ENCODE measurements at regions not wholly inside any gene's neighbourhood (a gene's known extent, or its start where the extent isn't known, plus 50 kb on each side); places are given as distances from the start of the nearest gene placed in this dataset.
"Not testable (repeated sequence)": the region's sequence is repeated elsewhere in the genome, so short reads cannot be mapped to it uniquely, and the experiment has no call there.

DNA sequence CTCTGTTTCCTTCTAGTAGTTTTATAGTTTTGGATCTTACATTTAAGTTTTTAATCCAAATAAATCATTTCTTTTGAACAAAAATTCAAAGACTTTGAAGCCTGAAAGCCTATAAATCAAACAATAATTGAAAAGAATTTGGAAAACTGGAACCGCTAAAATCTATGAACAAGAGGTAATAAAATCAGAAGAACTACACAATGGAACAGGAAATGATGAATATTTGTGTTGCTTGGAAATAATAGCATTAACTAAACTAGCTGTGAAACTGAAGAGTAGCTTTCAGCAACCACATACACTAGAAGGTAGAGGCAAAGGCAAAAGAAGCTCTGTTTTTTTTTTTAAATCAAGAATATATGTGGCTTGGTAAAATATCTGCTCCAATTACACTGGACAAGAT lies 147.9 kb upstream of the ABI3BP start:
- no peak for DNase-seq (ENCODE audit: low read depth in 3 of 3)

DNA sequence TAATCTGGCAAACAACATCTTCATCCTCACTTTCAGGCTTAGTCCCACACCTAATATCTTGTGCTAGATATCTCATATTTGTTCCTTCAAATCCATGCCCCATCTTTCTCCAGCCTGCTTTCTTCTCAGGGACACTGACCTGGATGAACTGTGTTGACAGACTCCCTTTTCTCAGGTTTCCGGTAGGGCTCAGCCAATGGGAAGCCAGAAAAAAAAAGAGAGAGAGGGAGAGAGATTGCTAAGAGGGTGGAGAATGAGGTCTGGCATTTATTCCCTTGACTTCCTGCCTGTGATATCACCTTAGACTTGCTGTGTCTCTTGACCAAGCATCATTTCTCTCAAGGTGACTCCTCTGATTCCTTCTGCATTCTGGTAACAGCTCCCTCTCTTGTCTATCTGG lies 145.6 kb upstream of the ABI3BP start:
- DNase-seq (ENCODE audit: low read depth in 3 of 3): no peak

DNA sequence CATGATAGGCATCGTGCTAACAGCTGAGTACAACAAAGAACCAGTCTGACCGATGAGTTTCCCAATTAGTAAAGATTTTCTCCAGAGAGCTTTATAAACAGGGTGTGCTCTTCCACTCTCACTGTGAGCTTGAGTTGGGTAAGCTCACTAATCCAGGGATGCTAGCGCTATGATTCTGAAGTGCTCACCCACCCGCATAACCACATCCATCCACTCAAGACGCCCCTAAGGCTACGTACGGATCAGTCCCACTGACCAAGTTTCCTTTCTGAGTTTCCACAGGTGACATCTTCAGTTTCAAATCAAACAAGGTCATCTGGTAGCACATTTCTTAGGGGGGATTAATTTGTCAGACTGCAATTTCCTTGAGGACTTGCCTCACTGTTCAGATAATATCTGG lies 141.1 kb upstream of the ABI3BP start:
- no peak for DNase-seq (ENCODE audit: low read depth in 3 of 3)

DNA sequence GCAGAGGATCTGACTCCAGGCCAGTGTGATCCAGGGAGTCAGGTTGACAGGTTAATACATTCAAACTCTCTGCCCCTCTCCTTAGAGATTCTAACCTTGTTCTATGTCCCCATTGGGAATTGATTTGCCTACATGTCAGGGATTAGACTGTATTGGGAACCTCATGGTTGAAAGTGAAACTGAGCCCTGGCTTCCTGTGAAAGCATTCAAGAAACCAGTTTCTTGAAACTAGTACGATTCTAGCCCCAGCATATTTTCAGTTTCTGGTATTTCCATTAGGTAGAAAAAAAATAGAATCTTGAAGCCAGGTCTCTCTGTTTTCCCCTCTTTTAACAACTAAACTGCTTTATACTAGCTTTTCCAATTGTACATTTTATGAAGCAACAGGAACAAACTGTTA lies 140.4 kb upstream of the ABI3BP start:
- DNase-seq (ENCODE audit: low read depth in 3 of 3): no peak

DNA sequence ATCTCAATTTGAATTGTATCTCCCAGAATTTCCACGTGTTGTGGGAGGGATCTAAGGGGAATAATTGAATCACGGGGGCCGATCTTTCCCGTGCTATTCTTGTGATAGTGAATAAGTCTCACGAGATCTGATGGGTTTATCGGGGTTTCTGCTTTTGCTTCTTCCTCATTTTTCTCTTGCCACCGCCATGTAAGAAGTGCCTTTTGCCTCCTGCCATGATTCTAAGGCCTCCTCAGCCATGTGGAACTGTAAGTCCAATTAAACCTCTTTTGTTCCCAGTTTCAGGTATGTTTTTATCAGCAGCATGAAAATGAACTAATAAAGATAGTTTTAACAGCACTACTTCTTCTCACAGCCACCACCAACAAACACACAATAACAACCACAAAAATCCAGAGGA lies 140.0 kb upstream of the ABI3BP start:
- DNase-seq (ENCODE audit: low read depth in 3 of 3): not testable (repeated sequence)

DNA sequence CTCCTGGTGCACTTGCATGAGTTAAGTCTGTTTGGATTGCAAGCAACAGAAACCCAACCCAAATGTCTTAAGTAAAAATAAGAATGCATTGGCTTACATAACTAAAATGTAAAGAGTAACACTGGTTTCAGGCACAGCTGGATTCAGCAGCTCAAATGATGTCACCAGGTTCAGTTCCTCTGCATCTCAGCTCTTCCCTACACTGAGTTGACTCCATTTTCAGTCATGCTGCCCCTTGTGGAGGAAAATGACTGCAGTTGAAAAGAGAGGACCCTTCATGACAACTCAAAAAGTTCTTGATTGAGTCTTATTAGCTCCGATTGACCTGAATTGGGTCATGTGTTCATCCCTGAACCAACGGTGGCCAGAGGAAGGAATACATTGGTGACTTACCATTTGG lies 138.5 kb upstream of the ABI3BP start:
- no peak for DNase-seq (ENCODE audit: low read depth in 3 of 3)

DNA sequence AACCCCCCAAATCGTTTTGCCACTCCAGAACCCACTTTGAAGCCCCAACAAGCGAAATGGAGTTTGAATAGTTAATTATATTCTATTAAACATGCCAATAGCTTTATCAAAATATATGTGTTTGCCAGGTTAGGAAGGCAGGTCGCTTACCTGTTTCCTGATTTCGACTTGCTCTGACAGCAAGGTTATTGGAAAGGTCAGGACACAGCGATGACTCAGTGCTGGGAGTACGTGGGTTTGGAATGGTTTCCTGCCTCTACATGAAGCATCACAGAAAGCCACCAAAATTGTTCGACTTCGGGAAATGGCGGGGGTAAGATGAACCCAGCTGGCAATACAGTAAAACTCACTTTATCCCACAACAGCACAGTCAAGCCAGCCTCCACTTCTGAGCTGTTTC lies 135.6 kb upstream of the ABI3BP start:
- DNase-seq (ENCODE audit: low read depth in 3 of 3): no peak

DNA sequence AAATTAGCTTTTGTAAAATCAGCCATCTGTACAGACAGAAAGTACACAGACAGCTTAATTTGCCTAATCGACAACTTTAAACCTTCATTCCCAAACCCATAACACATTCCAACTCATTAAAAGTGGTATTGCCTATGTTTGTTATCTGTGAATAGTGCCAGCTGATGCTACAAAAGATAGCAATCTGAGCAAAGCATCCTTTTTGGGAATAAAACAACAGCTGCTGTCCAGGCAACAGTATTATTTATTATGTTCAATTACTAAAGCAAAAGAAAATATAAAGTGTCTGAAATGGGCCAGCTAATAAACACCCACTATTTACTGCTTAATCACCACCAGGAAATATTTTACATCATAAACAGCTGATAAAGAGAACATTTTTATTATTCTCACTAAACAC lies 134.8 kb upstream of the ABI3BP start:
- no peak for DNase-seq (ENCODE audit: low read depth in 3 of 3)

DNA sequence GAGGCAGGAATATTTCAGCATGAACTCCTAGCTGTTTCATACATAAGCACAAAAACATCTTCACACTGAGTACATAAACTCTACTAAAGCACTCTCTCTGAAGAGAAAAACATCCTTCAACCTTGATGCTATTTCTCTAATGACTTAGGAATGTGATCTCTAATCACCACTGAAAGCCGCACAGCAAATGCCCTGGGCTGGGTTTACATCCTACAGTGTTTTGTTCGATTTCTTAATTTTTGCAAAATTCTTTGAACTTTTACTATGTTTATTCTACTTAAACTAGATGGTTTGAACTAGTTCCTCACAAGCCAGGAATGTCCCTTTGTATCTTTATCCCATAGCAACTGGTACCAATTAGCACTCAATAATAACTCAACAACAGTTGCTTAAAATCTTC lies 130.9 kb upstream of the ABI3BP start:
- no peak for DNase-seq (ENCODE audit: low read depth in 3 of 3)

DNA sequence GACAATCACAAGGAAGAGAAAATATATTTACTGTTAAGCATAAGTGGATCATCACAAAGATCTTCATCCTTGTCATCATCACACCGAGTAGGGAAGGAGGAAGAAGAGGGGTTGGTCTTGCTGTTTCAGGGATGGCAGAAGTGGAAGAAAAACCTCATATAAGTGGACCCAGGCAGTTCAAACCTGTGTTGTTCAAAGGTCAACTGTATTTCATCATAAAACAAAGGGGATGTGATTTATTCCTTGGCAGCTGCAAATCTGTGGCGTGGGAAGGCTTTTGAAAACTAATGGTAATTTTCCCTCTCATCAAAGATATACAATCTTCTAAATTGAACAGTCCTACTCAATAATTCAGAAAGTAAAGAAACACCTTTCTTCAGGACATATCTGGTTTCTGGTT lies 129.9 kb upstream of the ABI3BP start:
- no peak for DNase-seq (ENCODE audit: low read depth in 3 of 3)

DNA sequence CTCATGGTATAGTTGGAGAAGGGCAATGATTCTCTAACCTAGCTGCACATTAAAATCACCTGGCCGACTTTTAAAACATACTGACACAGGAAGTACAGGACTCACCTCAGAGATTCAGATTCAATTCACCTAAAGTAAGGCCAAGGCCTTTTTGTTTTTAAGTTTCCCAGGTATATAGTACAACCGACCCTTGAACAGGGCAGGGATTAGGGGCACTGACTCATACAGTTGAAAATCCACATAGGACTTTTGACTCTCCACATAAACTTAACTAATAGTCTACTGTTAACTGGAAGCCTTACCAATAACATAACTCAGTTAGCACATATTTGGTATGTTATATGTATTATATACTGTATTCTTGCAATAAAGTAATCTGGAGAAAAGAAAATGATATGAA lies 129.5 kb upstream of the ABI3BP start:
- no peak for DNase-seq (ENCODE audit: low read depth in 3 of 3)

DNA sequence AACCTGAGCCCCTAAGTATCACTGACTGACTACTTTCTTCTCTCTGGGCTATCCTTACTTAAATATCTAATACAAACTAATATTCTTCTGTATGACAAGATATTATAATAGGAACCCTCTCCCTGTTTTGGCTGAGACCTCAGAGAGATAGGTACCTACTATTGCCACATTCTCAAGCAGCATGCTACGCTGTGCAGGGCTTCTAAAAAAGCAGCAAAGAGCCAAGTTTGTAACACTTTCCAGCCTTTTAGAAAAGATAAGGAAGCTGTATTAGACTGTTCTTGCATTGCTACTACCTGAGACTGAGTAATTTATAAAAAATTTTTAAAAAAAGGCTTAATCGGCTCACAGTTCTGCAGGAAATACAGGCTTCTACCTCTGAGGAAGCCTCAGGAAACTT lies 126.8 kb upstream of the ABI3BP start:
- no peak for DNase-seq (ENCODE audit: low read depth in 3 of 3)

DNA sequence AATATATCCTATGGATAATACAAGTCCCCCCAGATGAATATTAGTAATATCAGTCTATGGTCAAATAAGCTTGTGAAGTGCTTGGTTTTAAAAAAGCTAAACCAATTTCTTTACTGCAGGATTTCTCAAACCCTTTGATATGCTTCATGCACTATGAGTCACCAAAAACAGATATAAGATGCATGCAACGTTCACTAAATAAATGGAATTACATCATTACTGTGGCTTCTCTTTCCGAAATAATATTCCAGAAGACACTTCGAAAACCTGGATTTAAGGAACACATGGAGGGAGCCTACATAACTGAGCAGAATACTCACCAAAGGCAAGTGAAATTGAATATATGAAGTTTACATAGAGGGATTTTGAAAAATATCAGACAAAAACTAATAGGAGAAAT lies 126.3 kb upstream of the ABI3BP start:
- DNase-seq (ENCODE audit: low read depth in 3 of 3): no peak

DNA sequence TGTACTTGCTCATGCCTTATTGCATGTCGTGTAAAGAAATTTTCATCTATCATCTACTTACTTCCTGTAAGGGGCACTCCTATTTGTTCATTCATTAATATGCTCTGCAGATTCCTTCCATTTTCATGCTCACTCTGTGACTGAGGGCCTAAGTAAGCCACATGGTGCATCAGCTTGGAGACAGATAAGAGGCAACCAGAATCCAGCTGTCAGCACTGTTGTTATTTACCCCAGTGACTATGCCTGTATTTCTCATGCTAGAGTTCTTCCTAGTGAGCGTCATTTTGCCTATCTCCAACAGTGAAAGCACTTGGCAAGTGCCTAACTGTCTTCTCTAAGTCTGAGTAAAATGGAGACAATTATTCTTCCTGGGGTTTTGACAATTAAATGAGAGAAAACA lies 124.8 kb upstream of the ABI3BP start:
- no peak for DNase-seq (ENCODE audit: low read depth in 3 of 3)

DNA sequence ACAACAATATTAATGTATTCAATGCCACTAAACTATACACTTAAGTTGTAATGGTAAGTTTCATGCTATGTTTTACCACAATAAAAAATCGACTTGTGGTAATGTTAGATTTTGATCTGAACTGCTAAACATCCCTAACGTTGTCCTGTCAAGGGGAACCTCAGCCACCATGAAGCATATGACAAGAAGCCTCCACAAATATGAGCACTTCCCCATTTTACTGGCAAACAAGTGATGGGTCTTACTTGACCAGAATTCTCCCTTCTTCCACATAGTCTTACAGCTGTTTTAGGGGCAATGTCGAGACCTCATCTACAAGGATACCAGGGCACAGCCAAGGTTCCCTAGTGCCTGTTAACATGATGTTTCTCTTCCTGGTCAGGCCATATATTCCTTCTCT lies 124.2 kb upstream of the ABI3BP start:
- DNase-seq (ENCODE audit: low read depth in 3 of 3): no peak

DNA sequence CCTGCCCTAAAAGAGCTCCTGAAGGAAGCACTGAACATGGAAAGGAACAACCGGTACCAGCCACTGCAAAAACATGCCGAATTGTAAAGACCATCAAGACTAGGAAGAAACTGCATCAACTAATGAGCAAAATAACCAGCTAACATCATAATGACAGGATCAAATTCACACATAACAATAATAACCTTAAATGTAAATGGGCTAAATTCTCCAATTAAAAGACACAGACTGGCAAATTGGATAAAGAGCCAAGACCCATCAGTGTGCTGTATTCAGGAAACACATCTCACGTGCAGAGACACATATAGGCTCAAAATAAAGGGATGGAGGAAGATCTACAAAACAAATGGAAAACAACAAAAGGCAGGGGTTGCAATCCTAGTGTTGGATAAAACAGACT lies 117.1 kb upstream of the ABI3BP start:
- not testable (repeated sequence) for DNase-seq (ENCODE audit: low read depth in 3 of 3)

DNA sequence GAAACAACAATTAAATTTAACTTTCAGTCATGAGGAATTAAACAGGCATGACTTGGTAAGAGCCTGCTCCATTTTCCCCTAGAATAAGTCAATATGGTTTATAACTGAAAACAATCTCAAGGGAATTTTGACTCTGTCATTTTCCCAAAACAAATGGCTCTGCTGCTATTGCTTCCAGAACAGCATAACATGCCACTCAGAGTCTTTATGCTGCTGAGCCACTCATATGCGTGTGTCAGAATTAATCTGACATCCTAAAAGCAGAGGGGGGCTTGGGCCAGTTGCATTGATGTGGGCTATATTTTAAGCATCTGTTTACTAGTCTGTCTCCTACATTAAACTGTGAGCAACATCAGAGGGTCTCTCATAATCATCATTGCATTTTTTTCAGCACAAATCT lies 111.1 kb upstream of the ABI3BP start:
- no peak for DNase-seq (ENCODE audit: low read depth in 3 of 3)

DNA sequence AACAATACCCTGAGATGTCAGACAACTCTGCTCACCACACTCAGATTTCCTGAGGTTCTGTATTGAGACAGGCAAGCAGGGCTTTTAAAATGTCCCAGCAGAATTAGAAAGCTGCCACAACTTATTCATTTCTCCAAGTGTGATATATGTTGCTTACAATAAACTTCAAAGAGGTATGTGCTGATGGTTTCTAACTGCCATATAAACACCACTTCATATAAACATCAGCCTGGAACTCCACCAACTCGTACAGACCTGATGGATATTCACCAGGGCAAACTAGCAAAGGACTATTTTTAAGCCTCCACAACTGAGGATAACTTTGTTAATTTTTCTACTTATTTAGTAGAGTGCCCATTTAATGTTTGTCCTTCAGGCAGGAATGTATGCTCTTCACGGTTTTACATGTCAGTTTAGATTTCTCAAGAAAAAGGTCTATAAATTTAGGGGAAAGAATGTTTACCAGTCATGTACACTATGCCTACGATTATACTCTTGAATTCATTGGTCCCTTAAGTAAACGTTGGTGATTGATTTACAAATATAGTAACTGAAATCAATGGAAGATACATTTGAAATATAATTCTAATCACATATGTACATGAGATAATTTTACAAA lies 109.6 kb upstream of the ABI3BP start:
- DNase-seq (ENCODE audit: low read depth in 3 of 3): no peak

DNA sequence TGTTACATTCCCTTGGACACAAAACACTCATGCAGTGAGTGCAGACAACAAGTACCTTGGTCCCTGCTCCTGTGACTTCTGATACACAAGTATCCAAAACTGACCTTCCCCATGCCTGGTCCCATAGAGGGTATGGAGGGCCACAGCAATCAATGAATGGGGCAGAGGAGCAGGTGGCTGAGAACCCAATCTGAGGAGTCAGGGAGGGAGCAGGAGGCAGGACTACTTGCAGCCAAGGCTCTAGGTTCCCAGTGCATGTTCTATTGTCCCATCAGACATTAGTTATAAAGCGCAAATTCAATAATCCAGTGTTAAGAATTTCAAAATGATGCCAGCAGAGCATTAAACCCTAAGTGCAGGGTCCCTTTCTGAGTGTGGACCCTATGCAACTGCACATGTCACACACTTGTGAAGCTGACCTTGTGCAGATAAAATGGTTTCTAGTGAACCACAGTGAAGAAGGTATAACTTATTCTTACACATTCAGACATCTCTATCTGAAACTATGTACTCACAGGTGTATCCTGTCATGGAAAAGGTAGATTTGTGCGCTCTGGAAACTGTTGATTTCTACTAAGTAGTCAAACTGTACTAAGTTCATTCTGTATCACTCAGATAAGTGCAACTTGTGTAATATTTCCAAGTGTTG lies 107.3 kb upstream of the ABI3BP start:
- DNase-seq (ENCODE audit: low read depth in 3 of 3): no peak

DNA sequence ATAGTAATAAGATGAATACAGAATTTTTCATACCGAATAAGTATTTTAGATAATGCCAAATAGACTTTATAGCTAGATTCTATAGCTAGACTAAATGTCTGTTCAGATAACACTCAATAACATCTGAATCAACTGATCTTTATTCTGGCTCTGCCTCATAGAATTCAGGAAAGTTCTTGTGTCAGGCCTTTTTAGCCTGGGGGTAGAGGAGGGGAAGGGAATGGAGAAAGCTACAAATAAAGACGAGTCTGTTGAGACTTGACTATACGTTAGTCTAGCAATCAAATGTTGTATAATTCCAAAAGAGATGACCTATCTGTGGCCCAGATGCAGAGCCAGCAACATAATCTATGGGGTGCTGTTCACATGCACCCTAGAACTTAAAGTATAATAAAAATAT lies 106.6 kb upstream of the ABI3BP start:
- DNase-seq (ENCODE audit: low read depth in 3 of 3): no peak

DNA sequence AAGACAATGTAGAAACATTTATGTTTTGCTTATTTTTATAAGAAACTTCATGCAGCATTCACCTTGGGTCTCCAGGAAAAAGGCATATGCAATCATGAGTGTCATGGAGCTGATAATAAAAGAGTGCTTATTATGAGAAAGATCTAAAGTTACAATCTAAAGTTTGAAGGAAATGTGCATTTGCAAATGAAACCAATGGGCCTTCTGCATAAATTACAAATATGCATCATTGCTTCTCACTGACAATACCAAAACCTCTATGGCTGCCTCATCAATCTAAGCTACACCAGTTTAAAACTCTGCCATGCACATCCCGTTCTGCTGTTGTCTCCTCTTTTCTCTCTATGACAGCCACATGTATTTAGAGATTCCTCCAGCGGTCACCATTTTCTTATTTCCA lies 103.2 kb upstream of the ABI3BP start:
- no peak for DNase-seq (ENCODE audit: low read depth in 3 of 3)

DNA sequence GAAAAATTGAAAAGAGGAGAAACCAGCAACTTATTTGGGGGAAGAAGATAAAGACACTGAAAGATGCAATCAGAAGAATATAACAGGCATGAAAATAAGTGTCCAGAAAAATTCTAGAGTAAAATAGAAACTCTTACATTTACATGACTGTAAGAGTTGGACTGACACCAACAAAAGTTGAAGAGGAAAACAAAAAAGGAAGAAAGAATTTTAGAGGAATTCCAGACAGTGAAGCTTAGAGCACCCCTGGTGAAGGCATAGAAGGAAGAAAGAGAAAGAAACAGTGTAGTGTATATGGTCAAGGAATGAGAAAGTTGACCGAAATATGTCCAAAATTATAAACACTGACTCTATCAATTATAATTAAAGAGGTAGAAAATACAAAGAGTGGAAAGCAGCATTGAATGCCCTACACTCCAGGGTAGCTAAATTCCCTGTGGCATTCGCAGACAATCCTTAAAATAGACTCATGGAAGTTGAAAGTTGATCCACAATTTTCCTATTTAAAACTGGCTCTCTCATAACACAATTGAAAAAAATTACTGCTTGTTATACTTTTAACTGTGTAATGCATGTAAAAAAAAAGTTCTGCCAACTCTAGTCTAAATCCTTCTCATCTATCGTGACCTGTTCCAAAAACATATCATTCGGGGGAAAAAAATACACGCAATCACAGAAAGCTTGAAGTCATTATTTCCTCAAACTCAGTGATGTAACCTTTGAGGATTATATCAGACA lies 102.6 kb upstream of the ABI3BP start:
- DNase-seq (ENCODE audit: low read depth in 3 of 3): no peak

DNA sequence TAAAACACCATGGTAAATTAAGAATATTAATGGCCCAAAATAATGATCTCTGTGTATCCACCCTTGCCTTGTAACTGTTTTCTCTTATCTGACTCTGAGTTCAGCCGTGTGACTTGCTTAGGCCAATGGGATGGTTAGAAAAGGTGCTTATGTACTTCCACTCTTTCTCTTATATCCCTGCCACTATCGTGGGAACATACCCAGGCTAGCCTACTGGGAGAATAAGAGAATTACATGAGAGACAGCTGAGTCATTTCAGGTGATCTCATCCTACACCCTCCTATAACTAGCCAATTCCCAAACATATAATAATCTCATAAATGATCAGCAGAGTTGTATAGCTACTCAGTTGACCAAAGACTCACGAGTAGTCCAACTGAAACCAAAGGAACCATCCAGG lies 98.3 kb upstream of the ABI3BP start:
- no peak for DNase-seq (ENCODE audit: low read depth in 3 of 3)

Data from stimulated activated CD4-positive, alpha-beta T cell treated with anti-CD3 and anti-CD28 coated beads, TNF-alpha, amount 100 ng/mL, for 4 hours (primary cell).